ENCODE measurements at regions not wholly inside any gene's neighbourhood (a gene's known extent, or its start where the extent isn't known, plus 50 kb on each side); places are given as distances from the start of the nearest gene placed in this dataset.

- DNase-seq (ENCODE audit: low read depth): no peak
- no peak overlapping the region for H3K4me3 ChIP-seq (ENCODE audit: control insufficient read depth, low read depth, low read length)
- TF ChIP-seq, protein P1, sequence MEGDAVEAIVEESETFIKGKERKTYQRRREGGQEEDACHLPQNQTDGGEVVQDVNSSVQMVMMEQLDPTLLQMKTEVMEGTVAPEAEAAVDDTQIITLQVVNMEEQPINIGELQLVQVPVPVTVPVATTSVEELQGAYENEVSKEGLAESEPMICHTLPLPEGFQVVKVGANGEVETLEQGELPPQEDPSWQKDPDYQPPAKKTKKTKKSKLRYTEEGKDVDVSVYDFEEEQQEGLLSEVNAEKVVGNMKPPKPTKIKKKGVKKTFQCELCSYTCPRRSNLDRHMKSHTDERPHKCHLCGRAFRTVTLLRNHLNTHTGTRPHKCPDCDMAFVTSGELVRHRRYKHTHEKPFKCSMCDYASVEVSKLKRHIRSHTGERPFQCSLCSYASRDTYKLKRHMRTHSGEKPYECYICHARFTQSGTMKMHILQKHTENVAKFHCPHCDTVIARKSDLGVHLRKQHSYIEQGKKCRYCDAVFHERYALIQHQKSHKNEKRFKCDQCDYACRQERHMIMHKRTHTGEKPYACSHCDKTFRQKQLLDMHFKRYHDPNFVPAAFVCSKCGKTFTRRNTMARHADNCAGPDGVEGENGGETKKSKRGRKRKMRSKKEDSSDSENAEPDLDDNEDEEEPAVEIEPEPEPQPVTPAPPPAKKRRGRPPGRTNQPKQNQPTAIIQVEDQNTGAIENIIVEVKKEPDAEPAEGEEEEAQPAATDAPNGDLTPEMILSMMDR (IDR thresholded peaks at IDR 0.05; ENCODE audit: control insufficient read depth, insufficient read depth, low read depth, low read length, missing control alignments): no peak
Observed at GRCh38 chr22:49490692-49491091, 337.0 kb downstream of the BRD1 start.

- no peak for DNase-seq (ENCODE audit: low read depth)
- no peak overlapping the region for H3K4me3 ChIP-seq (ENCODE audit: control insufficient read depth, low read depth, low read length)
- TF ChIP-seq, protein P1 (IDR thresholded peaks at IDR 0.05; ENCODE audit: control insufficient read depth, insufficient read depth, low read depth, low read length, missing control alignments): no peak
Observed at GRCh38 chr22:49489821-49490220, 337.9 kb downstream of the BRD1 start.

DNA sequence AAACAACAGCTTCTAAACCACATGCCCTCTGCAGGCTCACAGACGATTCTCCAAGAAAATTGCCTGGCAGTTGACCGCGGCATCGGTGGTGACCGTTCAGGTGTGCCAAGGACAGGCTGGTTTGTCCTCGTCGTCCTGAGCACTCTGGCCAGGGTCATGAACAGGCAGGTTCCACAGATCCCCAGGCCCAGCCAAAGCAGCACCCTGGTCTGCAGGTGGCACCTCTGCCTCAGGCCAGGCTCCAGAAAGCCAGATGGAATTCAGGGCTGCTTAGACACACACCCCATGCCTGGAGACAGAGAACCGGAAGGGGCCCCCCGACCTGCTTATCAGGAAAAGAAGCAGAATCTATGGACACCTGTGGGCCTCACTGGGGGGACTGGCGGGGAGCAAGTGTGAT is 338.7 kb downstream of the BRD1 start:
- no peak for DNase-seq (ENCODE audit: low read depth)
- no peak overlapping the region for H3K4me3 ChIP-seq (ENCODE audit: control insufficient read depth, low read depth, low read length)
- TF ChIP-seq, protein P1 (IDR thresholded peaks at IDR 0.05; ENCODE audit: control insufficient read depth, insufficient read depth, low read depth, low read length, missing control alignments): no peak

- no peak for DNase-seq (ENCODE audit: low read depth)
- TF ChIP-seq, protein P1 (IDR thresholded peaks at IDR 0.05; ENCODE audit: control insufficient read depth, insufficient read depth, low read depth, low read length, missing control alignments): no peak
- H3K4me3 ChIP-seq (ENCODE audit: control insufficient read depth, low read depth, low read length): no peak overlapping the region
Observed at GRCh38 chr22:49487950-49488349, 339.7 kb downstream of the BRD1 start.

DNA sequence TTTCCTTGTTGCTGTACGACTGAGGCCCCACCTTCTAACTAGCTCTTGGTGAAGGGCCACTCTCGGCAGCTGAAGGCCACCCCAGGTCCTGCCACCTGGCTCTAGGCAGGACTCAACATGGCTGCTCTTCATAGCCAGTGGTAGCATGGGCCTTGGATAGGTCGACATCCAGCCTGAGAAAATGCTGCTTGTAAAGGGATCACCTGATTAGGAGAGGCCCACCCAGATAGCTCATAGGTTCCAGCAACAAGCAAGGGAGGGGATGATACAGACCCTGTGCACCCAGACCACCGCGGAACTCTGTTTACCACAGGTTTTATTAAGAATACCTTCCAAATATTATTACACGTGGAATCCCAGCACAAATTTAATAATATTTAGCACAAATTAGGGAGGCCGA is 341.4 kb downstream of the BRD1 start:
- DNase-seq (ENCODE audit: low read depth): no peak
- TF ChIP-seq, protein P1 (IDR thresholded peaks at IDR 0.05; ENCODE audit: control insufficient read depth, insufficient read depth, low read depth, low read length, missing control alignments): no peak
- H3K4me3 ChIP-seq (ENCODE audit: control insufficient read depth, low read depth, low read length): no peak overlapping the region

DNA sequence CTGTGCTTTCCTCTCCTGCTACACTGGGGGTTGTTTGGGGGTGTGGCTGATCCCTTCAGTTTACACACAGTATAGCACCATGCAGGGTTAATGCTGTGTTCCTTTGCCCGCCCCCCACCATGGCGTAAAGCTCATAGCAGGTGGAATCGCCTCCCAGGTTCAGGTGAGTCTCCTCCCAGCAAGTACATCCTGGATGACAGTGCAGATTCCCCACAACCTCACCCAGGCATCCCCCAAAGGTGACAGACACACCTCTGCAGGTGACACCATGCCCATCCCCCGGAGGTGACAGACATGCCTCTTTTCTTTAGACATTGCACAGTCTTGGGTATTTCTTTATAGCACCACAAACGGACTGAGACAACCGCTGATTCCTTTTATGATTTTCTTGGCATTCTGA is 343.7 kb downstream of the BRD1 start:
- no peak overlapping the region for H3K4me3 ChIP-seq (ENCODE audit: control insufficient read depth, low read depth, low read length)
- TF ChIP-seq, protein P1 (IDR thresholded peaks at IDR 0.05; ENCODE audit: control insufficient read depth, insufficient read depth, low read depth, low read length, missing control alignments): no peak

GRCh38 chr22:49483281-49483870 is 344.3 kb downstream of the BRD1 start:
- TF ChIP-seq, protein P1 (IDR thresholded peaks at IDR 0.05; ENCODE audit: control insufficient read depth, insufficient read depth, low read depth, low read length, missing control alignments): no peak
- DNase-seq (ENCODE audit: low read depth): no peak

More for the DNA sequence above, 343.7 kb downstream of the BRD1 start:
- DNase-seq (ENCODE audit: low read depth): no peak

More at GRCh38 chr22:49483281-49483870, 344.3 kb downstream of the BRD1 start:
- H3K4me3 ChIP-seq (ENCODE audit: control insufficient read depth, low read depth, low read length): no peak overlapping the region

All from AG09309 (cell line).